ENCODE measurements at regions not wholly inside any gene's neighbourhood (a gene's known extent, or its start where the extent isn't known, plus 50 kb on each side); places are given as distances from the start of the nearest gene placed in this dataset.

GRCh38 chr16:86959729-86960128 lies 357.5 kb downstream of the C16orf95 start:
- ChIA-PET CTCF (ENCODE audit: partially characterized antibody) (no interaction called here), POLR2A (ENCODE audit: partially characterized antibody) (no interaction called here)
- Histone ChIP-seq H3K4me3 (ENCODE audit: low read length in 2 of 2) (no peak overlapping the region), H3K9me3 (ENCODE audit: control insufficient read depth in 1 of 2, low read length in 2 of 2) (no peaks in the 10 kb centered on the region), H3K27ac (ENCODE audit: low read depth, low read length) (no peak overlapping the region), H3K27me3 (ENCODE audit: insufficient read depth, low read length) (no peaks in the 10 kb centered on the region), H3K36me3 (ENCODE audit: insufficient read depth, low read length) (no peaks in the 10 kb centered on the region), H3K4me1 (ENCODE audit: insufficient read depth, low read length) (no peaks in the 10 kb centered on the region)
- DNase-seq = no peak
- H3K27me3 Mint-ChIP-seq = peaks cover 3 to 4% of the 10 kb centered on the region in 2 donors
- H3K4me3 Mint-ChIP-seq = peak overlapping the region in 1 of 8 donors; percentile 12
- no peaks in the 10 kb centered on the region for H3K36me3 Mint-ChIP-seq
- H3K9me3 Mint-ChIP-seq = no peaks in the 10 kb centered on the region
- intact Hi-C loops (cut with micrococcal nuclease) = no loop called here
- peaks cover 0 to 4% (median 0%) of the 10 kb centered on the region in 4 donors for H3K4me1 Mint-ChIP-seq
- H3K27ac Mint-ChIP-seq = no peak overlapping the region

- no peak for DNase-seq
- intact Hi-C loops (cut with micrococcal nuclease) = no loop called here
- H3K9me3 Mint-ChIP-seq = no peaks in the 10 kb centered on the region
- Histone ChIP-seq H3K4me1 (ENCODE audit: insufficient read depth, low read length) (no peaks in the 10 kb centered on the region), H3K27ac (ENCODE audit: low read depth, low read length) (no peak overlapping the region), H3K36me3 (ENCODE audit: insufficient read depth, low read length) (no peaks in the 10 kb centered on the region), H3K9me3 (ENCODE audit: control insufficient read depth in 1 of 2, low read length in 2 of 2) (no peaks in the 10 kb centered on the region), H3K27me3 (ENCODE audit: insufficient read depth, low read length) (no peaks in the 10 kb centered on the region), H3K4me3 (ENCODE audit: low read length in 2 of 2) (no peak overlapping the region)
- H3K27ac Mint-ChIP-seq = no peak overlapping the region
- peaks cover 0 to 4% (median 0%) of the 10 kb centered on the region in 4 donors for H3K4me1 Mint-ChIP-seq
- peaks cover 3 to 4% of the 10 kb centered on the region in 2 donors for H3K27me3 Mint-ChIP-seq
- ChIA-PET CTCF (ENCODE audit: partially characterized antibody) (no interaction called here), POLR2A (ENCODE audit: partially characterized antibody) (no interaction called here)
- H3K36me3 Mint-ChIP-seq = no peaks in the 10 kb centered on the region
- no peak overlapping the region for H3K4me3 Mint-ChIP-seq
Measured at GRCh38 chr16:86960266-86960665, 356.9 kb downstream of the C16orf95 start.

- H3K27me3 ChIP-seq (ENCODE audit: insufficient read depth, low read length) = no peaks in the 10 kb centered on the region
- CTCF ChIA-PET (ENCODE audit: partially characterized antibody) = no interaction called here
- no peak for DNase-seq
- Mint-ChIP-seq H3K27me3 (peaks cover 4 to 5% of the 10 kb centered on the region in 2 donors), H3K9me3 (no peaks in the 10 kb centered on the region), H3K4me3 (no peak overlapping the region), H3K36me3 (no peaks in the 10 kb centered on the region), H3K27ac (no peak overlapping the region), H3K4me1 (peaks cover 0 to 4% (median 0%) of the 10 kb centered on the region in 4 donors)
- H3K4me3 ChIP-seq (ENCODE audit: low read length in 2 of 2) = no peak overlapping the region
- POLR2A ChIA-PET (ENCODE audit: partially characterized antibody) = no interaction called here
- intact Hi-C loops (cut with micrococcal nuclease) = no loop called here
- H3K27ac ChIP-seq (ENCODE audit: low read depth, low read length) = no peak overlapping the region
- no peaks in the 10 kb centered on the region for H3K9me3 ChIP-seq (ENCODE audit: control insufficient read depth in 1 of 2, low read length in 2 of 2)
- no peaks in the 10 kb centered on the region for H3K36me3 ChIP-seq (ENCODE audit: insufficient read depth, low read length)
- H3K4me1 ChIP-seq (ENCODE audit: insufficient read depth, low read length) = no peaks in the 10 kb centered on the region
Measured at GRCh38 chr16:86961171-86961601, 356.0 kb downstream of the C16orf95 start.

- DNase-seq = no peak
- H3K27ac Mint-ChIP-seq = no peak overlapping the region
- H3K4me3 ChIP-seq (ENCODE audit: low read length in 2 of 2) = no peak overlapping the region
- H3K9me3 ChIP-seq (ENCODE audit: control insufficient read depth in 1 of 2, low read length in 2 of 2) = no peaks in the 10 kb centered on the region
- no peaks in the 10 kb centered on the region for H3K36me3 ChIP-seq (ENCODE audit: insufficient read depth, low read length)
- intact Hi-C loops (cut with micrococcal nuclease) = no loop called here
- H3K9me3 Mint-ChIP-seq = no peaks in the 10 kb centered on the region
- H3K4me3 Mint-ChIP-seq = no peak overlapping the region
- peaks cover 2 to 5% of the 10 kb centered on the region in 2 donors for H3K27me3 Mint-ChIP-seq
- ChIA-PET POLR2A (ENCODE audit: partially characterized antibody) (no interaction called here), CTCF (ENCODE audit: partially characterized antibody) (no interaction called here)
- H3K4me1 ChIP-seq (ENCODE audit: insufficient read depth, low read length) = no peaks in the 10 kb centered on the region
- no peaks in the 10 kb centered on the region for H3K27me3 ChIP-seq (ENCODE audit: insufficient read depth, low read length)
- H3K36me3 Mint-ChIP-seq = no peaks in the 10 kb centered on the region
- no peak overlapping the region for H3K27ac ChIP-seq (ENCODE audit: low read depth, low read length)
- H3K4me1 Mint-ChIP-seq = peaks cover 0 to under 1% (median 0%) of the 10 kb centered on the region in 4 donors
Measured at GRCh38 chr16:86962259-86962658, 354.9 kb downstream of the C16orf95 start.

GRCh38 chr16:86962913-86963312 lies 354.3 kb downstream of the C16orf95 start:
- no peaks in the 10 kb centered on the region for H3K9me3 ChIP-seq (ENCODE audit: control insufficient read depth in 1 of 2, low read length in 2 of 2)
- CTCF ChIA-PET (ENCODE audit: partially characterized antibody) = no interaction called here
- no peaks in the 10 kb centered on the region for H3K4me1 ChIP-seq (ENCODE audit: insufficient read depth, low read length)
- H3K36me3 ChIP-seq (ENCODE audit: insufficient read depth, low read length) = no peaks in the 10 kb centered on the region
- DNase-seq = no peak
- H3K4me3 ChIP-seq (ENCODE audit: low read length in 2 of 2) = no peak overlapping the region
- H3K9me3 Mint-ChIP-seq = no peaks in the 10 kb centered on the region
- H3K27ac Mint-ChIP-seq = no peak overlapping the region
- no peaks in the 10 kb centered on the region for H3K27me3 ChIP-seq (ENCODE audit: insufficient read depth, low read length)
- H3K27me3 Mint-ChIP-seq = peaks cover 2% of the 10 kb centered on the region in 2 donors
- intact Hi-C loops (cut with micrococcal nuclease) = no loop called here
- H3K27ac ChIP-seq (ENCODE audit: low read depth, low read length) = no peak overlapping the region
- H3K4me1 Mint-ChIP-seq = no peaks in the 10 kb centered on the region
- H3K4me3 Mint-ChIP-seq = no peak overlapping the region
- POLR2A ChIA-PET (ENCODE audit: partially characterized antibody) = no interaction called here
- H3K36me3 Mint-ChIP-seq = no peaks in the 10 kb centered on the region

- intact Hi-C loops (cut with micrococcal nuclease) = no loop called here
- DNase-seq = no peak
- CTCF ChIA-PET (ENCODE audit: partially characterized antibody) = no interaction called here
- Mint-ChIP-seq H3K36me3 (no peaks in the 10 kb centered on the region), H3K9me3 (no peaks in the 10 kb centered on the region), H3K27me3 (peaks cover 2% of the 10 kb centered on the region in 2 donors), H3K4me3 (no peak overlapping the region), H3K27ac (no peak overlapping the region), H3K4me1 (no peaks in the 10 kb centered on the region)
- H3K4me1 ChIP-seq (ENCODE audit: insufficient read depth, low read length) = no peaks in the 10 kb centered on the region
- H3K27me3 ChIP-seq (ENCODE audit: insufficient read depth, low read length) = no peaks in the 10 kb centered on the region
- H3K9me3 ChIP-seq (ENCODE audit: control insufficient read depth in 1 of 2, low read length in 2 of 2) = no peaks in the 10 kb centered on the region
- H3K4me3 ChIP-seq (ENCODE audit: low read length in 2 of 2) = no peak overlapping the region
- no peak overlapping the region for H3K27ac ChIP-seq (ENCODE audit: low read depth, low read length)
- POLR2A ChIA-PET (ENCODE audit: partially characterized antibody) = no interaction called here
- no peaks in the 10 kb centered on the region for H3K36me3 ChIP-seq (ENCODE audit: insufficient read depth, low read length)
Measured at GRCh38 chr16:86963600-86964575, 353.3 kb downstream of the C16orf95 start.

GRCh38 chr16:86964796-86965241 lies 352.4 kb downstream of the C16orf95 start:
- H3K4me3 ChIP-seq (ENCODE audit: low read length in 2 of 2) = no peak overlapping the region
- H3K9me3 ChIP-seq (ENCODE audit: control insufficient read depth in 1 of 2, low read length in 2 of 2) = no peaks in the 10 kb centered on the region
- no peak overlapping the region for H3K27ac Mint-ChIP-seq
- no peaks in the 10 kb centered on the region for H3K27me3 ChIP-seq (ENCODE audit: insufficient read depth, low read length)
- H3K27ac ChIP-seq (ENCODE audit: low read depth, low read length) = no peak overlapping the region
- intact Hi-C loops (cut with micrococcal nuclease) = no loop called here
- no peaks in the 10 kb centered on the region for H3K9me3 Mint-ChIP-seq
- no peaks in the 10 kb centered on the region for H3K4me1 ChIP-seq (ENCODE audit: insufficient read depth, low read length)
- H3K36me3 Mint-ChIP-seq = no peaks in the 10 kb centered on the region
- no peak for DNase-seq
- ChIA-PET POLR2A (ENCODE audit: partially characterized antibody) (no interaction called here), CTCF (ENCODE audit: partially characterized antibody) (no interaction called here)
- no peaks in the 10 kb centered on the region for H3K4me1 Mint-ChIP-seq
- no peak overlapping the region for H3K4me3 Mint-ChIP-seq
- H3K27me3 Mint-ChIP-seq = peaks cover 2% of the 10 kb centered on the region in 2 donors
- no peaks in the 10 kb centered on the region for H3K36me3 ChIP-seq (ENCODE audit: insufficient read depth, low read length)

Data from CD4-positive, alpha-beta memory T cell (primary cell).